Loucy (cell line): ENCODE measurements at regions not wholly inside any gene's neighbourhood (a gene's known extent, or its start where the extent isn't known, plus 50 kb on each side); places are given as distances from the start of the nearest gene placed in this dataset.

Experiments used
- CTCF ChIP-seq: fragments of 200-600 bp; sonication (generic); conservative IDR thresholded peaks from 2 replicates; pipeline ENCODE4 v1.5.1; 2014; ENCODE audit warnings: mild to moderate bottlenecking, antibody characterized with exemption, low read length
- EZH2phosphoT487 ChIP-seq: fragments of 200-600 bp; IDR thresholded peaks from 2 replicates; pipeline ENCODE4 v1.6.1; 2018; ENCODE audit warnings: antibody characterized with exemption, mild to moderate bottlenecking, moderate library complexity, borderline replicate concordance

DNA sequence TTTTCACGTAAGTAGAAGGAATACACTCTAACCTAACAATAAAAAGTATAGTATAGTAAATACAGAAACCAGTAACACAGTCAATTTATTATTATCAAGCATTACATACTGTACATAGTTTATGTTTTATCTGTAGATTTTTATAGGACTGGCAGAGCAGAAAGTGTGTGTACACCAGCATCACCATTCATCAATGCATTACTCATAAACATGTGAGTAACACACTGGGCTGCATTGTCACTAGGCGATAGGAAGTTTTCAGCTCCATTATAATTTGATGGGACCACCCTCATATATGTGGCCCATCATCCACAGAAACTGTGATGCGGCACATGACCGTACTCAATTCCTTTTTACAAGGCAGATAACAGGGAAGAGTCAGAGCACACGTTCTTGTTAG lies 137.8 kb upstream of the RBPJ start:
- no peak for TF ChIP-seq CTCF
- no peak for TF ChIP-seq EZH2phosphoT487
